LHCN-M2 (cell line): ENCODE measurements at regions not wholly inside any gene's neighbourhood (a gene's known extent, or its start where the extent isn't known, plus 50 kb on each side); places are given as distances from the start of the nearest gene placed in this dataset.

ENCODE experiments used
- DNase-seq: peaks from one replicate; pipeline ENCODE4 v3.0.0-alpha.2; 2012; ENCODE audit warnings: low read depth

- DNase-seq, result no peak
Measured at GRCh38 chr2:106709229-106709628, 176.7 kb downstream of the ST6GAL2 start.

- DNase-seq, result no peak
Measured at GRCh38 chr2:106719222-106719621, 166.7 kb downstream of the ST6GAL2 start.

- DNase-seq, result no peak
Measured at GRCh38 chr2:106720026-106720425, 165.9 kb downstream of the ST6GAL2 start.

GRCh38 chr2:106724301-106724794 is 161.6 kb downstream of the ST6GAL2 start:
- no peak for DNase-seq

GRCh38 chr2:106734165-106734564 is 151.8 kb downstream of the ST6GAL2 start:
- DNase-seq, result no peak

- DNase-seq, result no peak
Measured at GRCh38 chr2:106735807-106736206, 150.2 kb downstream of the ST6GAL2 start.

- DNase-seq, result no peak
Measured at GRCh38 chr2:106736221-106736620, 149.7 kb downstream of the ST6GAL2 start.

GRCh38 chr2:106745468-106745867 is 140.5 kb downstream of the ST6GAL2 start:
- no peak for DNase-seq

- no peak for DNase-seq
Measured at GRCh38 chr2:106749823-106750222, 136.1 kb downstream of the ST6GAL2 start.
